ENCODE measurements at regions not wholly inside any gene's neighbourhood (a gene's known extent, or its start where the extent isn't known, plus 50 kb on each side); places are given as distances from the start of the nearest gene placed in this dataset.

GRCh38 chr2:14480906-14481305, 151.6 kb upstream of the LRATD1 start:
- WGBS (ENCODE audit: low lambda C conversion rate): 12% methylated on average over 1 of the region's 1 CpG
- ATAC-seq (no peak), FAIRE-seq (no peak), DNase-seq (ENCODE audit: low spot score) (no peak)
- Histone ChIP-seq H3K9ac (ENCODE audit: insufficient read depth, low read depth, low read length) (no peak overlapping the region), H3K27me3 (ENCODE audit: control insufficient read depth in 1 of 2, insufficient read depth in 2 of 2, low read length in 2 of 2) (no peaks in the 10 kb centered on the region), H3K36me3 (replicated peaks in 1 of 2; ENCODE audit: control insufficient read depth in 1 of 2, insufficient read depth in 2 of 2, low read length in 2 of 2) (no peaks in the 10 kb centered on the region), H3K4me2 (ENCODE audit: low read depth, low read length) (no peak overlapping the region), H3K27ac (ENCODE audit: extremely low read length, insufficient read depth, low read length) (no peak overlapping the region), H3K4me3 (replicated peaks in 1 of 3; ENCODE audit: insufficient read depth in 1 of 3, low read depth in 2 of 3, low read length in 3 of 3) (no peak overlapping the region), H4K20me1 (ENCODE audit: insufficient read depth, low read length) (no peaks in the 10 kb centered on the region), H2AFZ (ENCODE audit: low read length) (no peak overlapping the region), H3K79me2 (ENCODE audit: insufficient read depth, low read length) (no peaks in the 10 kb centered on the region), H3K9me3 (ENCODE audit: low read length) (peaks cover 96% of the 10 kb centered on the region), H3K4me1 (ENCODE audit: insufficient read depth, low read length) (no peaks in the 10 kb centered on the region)
- in situ Hi-C loops (cut with HindIII; ENCODE audit: extremely low pct_ligation_motif_present, low pct_unique_long_range_greater_than_20kb) (no loop called here), intact Hi-C loops (cut with micrococcal nuclease; ENCODE audit: unreplicated experiment) (no loop called here)
- POLR2A ChIA-PET: no interaction called here
- CTCF ChIA-PET (ENCODE audit: low intra/inter-chr PET ratio, low total read pairs): no interaction called here
- no TSS peak for BruUV-seq (replicated peaks)
- TF ChIP-seq HIVEP1 (CRISPR knock-in tag; IDR thresholded peaks at IDR 0.05) (no peak), TIGD3 (CRISPR knock-in tag; IDR thresholded peaks at IDR 0.05; ENCODE audit: borderline replicate concordance) (no peak), ARNT2 (CRISPR knock-in tag; IDR thresholded peaks at IDR 0.05; ENCODE audit: low read depth) (no peak), ZNF605 (CRISPR knock-in tag; IDR thresholded peaks at IDR 0.05) (no peak), ARID5B (CRISPR knock-in tag; IDR thresholded peaks at IDR 0.05) (no peak), FOXA1 (IDR thresholded peaks at IDR 0.05) (no peak), FOXA1 (CRISPR knock-in tag; IDR thresholded peaks at IDR 0.05) (no peak), HOXA3 (CRISPR knock-in tag; IDR thresholded peaks at IDR 0.05) (no peak), ATF7 (IDR thresholded peaks at IDR 0.05) (no peak), ATF7 (CRISPR knock-in tag; IDR thresholded peaks at IDR 0.05) (no peak), ZNF577 (CRISPR knock-in tag; IDR thresholded peaks at IDR 0.05; ENCODE audit: borderline replicate concordance, low read depth) (no peak), GPBP1L1 (CRISPR knock-in tag; IDR thresholded peaks at IDR 0.05) (no peak)

Measured in HepG2 (cell line).